ENCODE measurements at regions not wholly inside any gene's neighbourhood (a gene's known extent, or its start where the extent isn't known, plus 50 kb on each side); places are given as distances from the start of the nearest gene placed in this dataset.

GRCh38 chr18:29644276-29644675 is 1398.3 kb downstream of the DSC3 start:
- no peak for DNase-seq

- DNase-seq: no peak
Measured at GRCh38 chr18:29629493-29630036, 1413.0 kb downstream of the DSC3 start.

GRCh38 chr18:29626094-29626493 is 1416.4 kb downstream of the DSC3 start:
- DNase-seq: no peak

- no peak for DNase-seq
Measured at GRCh38 chr18:29616867-29617266, 1425.7 kb downstream of the DSC3 start.

- DNase-seq: no peak
Measured at GRCh38 chr18:29608982-29609381, 1432.1 kb upstream of the CDH2 start.

- no peak for DNase-seq
Measured at GRCh38 chr18:29605365-29605764, 1428.4 kb upstream of the CDH2 start.

- no peak for DNase-seq
Measured at GRCh38 chr18:29596959-29597358, 1420.0 kb upstream of the CDH2 start.

- DNase-seq: no peak
Measured at GRCh38 chr18:29594493-29594892, 1417.6 kb upstream of the CDH2 start.

GRCh38 chr18:29588446-29589100 is 1411.6 kb upstream of the CDH2 start:
- no peak for DNase-seq

GRCh38 chr18:29586210-29586609 is 1409.3 kb upstream of the CDH2 start:
- no peak for DNase-seq

- no peak for DNase-seq
Measured at GRCh38 chr18:29560270-29560669, 1383.3 kb upstream of the CDH2 start.

- DNase-seq: no peak
Measured at GRCh38 chr18:29556070-29556469, 1379.1 kb upstream of the CDH2 start.

- DNase-seq: no peak
Measured at GRCh38 chr18:29549759-29550158, 1372.8 kb upstream of the CDH2 start.

GRCh38 chr18:29547626-29548025 is 1370.7 kb upstream of the CDH2 start:
- DNase-seq: no peak

GRCh38 chr18:29540548-29540947 is 1363.6 kb upstream of the CDH2 start:
- no peak for DNase-seq

GRCh38 chr18:29531746-29532145 is 1354.8 kb upstream of the CDH2 start:
- no peak for DNase-seq

GRCh38 chr18:29523371-29523770 is 1346.4 kb upstream of the CDH2 start:
- DNase-seq: no peak

GRCh38 chr18:29512761-29513160 is 1335.8 kb upstream of the CDH2 start:
- DNase-seq: no peak

GRCh38 chr18:29512203-29512602 is 1335.3 kb upstream of the CDH2 start:
- DNase-seq: no peak

GRCh38 chr18:29501952-29502351 is 1325.0 kb upstream of the CDH2 start:
- no peak for DNase-seq

- DNase-seq: no peak
Measured at GRCh38 chr18:29496152-29496680, 1319.3 kb upstream of the CDH2 start.

GRCh38 chr18:29494371-29494770 is 1317.4 kb upstream of the CDH2 start:
- DNase-seq: no peak

GRCh38 chr18:29491907-29492306 is 1315.0 kb upstream of the CDH2 start:
- DNase-seq: no peak

- no peak for DNase-seq
Measured at GRCh38 chr18:29488617-29489016, 1311.7 kb upstream of the CDH2 start.

GRCh38 chr18:29465526-29465925 is 1288.6 kb upstream of the CDH2 start:
- DNase-seq: no peak

Measured in KG1 (cell line).